GM13976 (cell line): ENCODE measurements at regions not wholly inside any gene's neighbourhood (a gene's known extent, or its start where the extent isn't known, plus 50 kb on each side); places are given as distances from the start of the nearest gene placed in this dataset.
A peak's percentile ranks its signal among the peaks of the same experiment; 100 is the strongest.

Experiments used
- DNase-seq: peaks from one replicate; pipeline ENCODE4 v3.0.0; 2012; ENCODE audit warnings: low spot score
- CTCF ChIP-seq: IDR thresholded peaks from 2 replicates; pipeline ENCODE4 v1.5.1; 2012; ENCODE audit warnings: borderline replicate concordance, mild to moderate bottlenecking; ENCODE audit not compliant: insufficient read depth; ENCODE audit errors: extremely low read depth, missing control alignments, control extremely low read depth
- in situ Hi-C: fragments of 300-500 bp; cut with MboI; formaldehyde crosslinking; loops from one replicate; pipeline ENCODE4 v1.12.0; 2022; ENCODE audit warnings: low sequenced_read_pairs, mixed read lengths, inconsistent platforms; ENCODE audit not compliant: unreplicated experiment

- TF ChIP-seq CTCF, result no peak
- in situ Hi-C loops, result no loop called here
- no peak for DNase-seq
These were observed 352.8 kb upstream of the SYNCRIP start for GRCh38 chr6:85995339-85996033.

GRCh38 chr6:85986681-85987080 lies 344.0 kb upstream of the SYNCRIP start:
- in situ Hi-C loops, result no loop called here
- no peak for TF ChIP-seq CTCF
- no peak for DNase-seq

GRCh38 chr6:85983032-85983659 lies 340.5 kb upstream of the SYNCRIP start:
- in situ Hi-C loops, result no loop called here
- TF ChIP-seq CTCF, result no peak
- DNase-seq, result no peak

DNA sequence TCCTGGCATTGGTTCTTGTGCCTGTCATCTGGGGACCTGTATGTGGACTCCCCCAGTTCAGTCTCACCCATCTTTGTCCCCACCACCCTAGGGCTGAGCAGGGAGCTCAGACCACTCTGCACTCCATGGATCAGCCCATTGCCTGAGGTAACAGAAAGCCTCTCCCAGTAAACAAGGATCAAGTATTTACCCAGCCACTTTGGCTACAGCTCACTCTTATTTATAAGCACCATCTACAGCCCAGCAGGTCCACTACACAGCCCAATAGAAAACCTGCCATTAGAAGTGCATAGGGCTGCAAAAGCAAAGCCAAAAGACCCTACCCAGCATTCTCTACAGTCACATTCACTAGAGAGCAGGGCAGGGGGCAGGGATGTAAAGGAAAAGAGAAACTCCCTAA lies 335.0 kb upstream of the SYNCRIP start:
- in situ Hi-C loops, result no loop called here
- TF ChIP-seq CTCF, result no peak
- DNase-seq, result no peak

GRCh38 chr6:85975957-85976356 lies 333.3 kb upstream of the SYNCRIP start:
- no peak for TF ChIP-seq CTCF
- DNase-seq, result peak; percentile 5
- in situ Hi-C loops, result no loop called here

- DNase-seq, result no peak
- TF ChIP-seq CTCF, result no peak
- in situ Hi-C loops, result no loop called here
These were observed 328.6 kb upstream of the SYNCRIP start for GRCh38 chr6:85971238-85971637.

GRCh38 chr6:85966828-85967227 lies 324.1 kb upstream of the SYNCRIP start:
- no peak for TF ChIP-seq CTCF
- no peak for DNase-seq
- in situ Hi-C loops, result no loop called here
